Head of caudate nucleus (tissue), 42 donors: ENCODE measurements at regions not wholly inside any gene's neighbourhood (a gene's known extent, or its start where the extent isn't known, plus 50 kb on each side); places are given as distances from the start of the nearest gene placed in this dataset.
A peak's percentile ranks its signal among the peaks of the same experiment; 100 is the strongest.

Experiments used
- DNase-seq, 42 donors: peaks; one replicate each; pipeline versions ENCODE4 v3.0.0 to v3.0.0-alpha.2; 2020 to 2021; ENCODE audit warnings: mixed read lengths in 7 of 42
- intact Hi-C: fragments of 100-400 bp; cut with DNase I; formaldehyde crosslinking; loops from one replicate; pipeline ENCODE4 v1.15.0; 2022

DNA sequence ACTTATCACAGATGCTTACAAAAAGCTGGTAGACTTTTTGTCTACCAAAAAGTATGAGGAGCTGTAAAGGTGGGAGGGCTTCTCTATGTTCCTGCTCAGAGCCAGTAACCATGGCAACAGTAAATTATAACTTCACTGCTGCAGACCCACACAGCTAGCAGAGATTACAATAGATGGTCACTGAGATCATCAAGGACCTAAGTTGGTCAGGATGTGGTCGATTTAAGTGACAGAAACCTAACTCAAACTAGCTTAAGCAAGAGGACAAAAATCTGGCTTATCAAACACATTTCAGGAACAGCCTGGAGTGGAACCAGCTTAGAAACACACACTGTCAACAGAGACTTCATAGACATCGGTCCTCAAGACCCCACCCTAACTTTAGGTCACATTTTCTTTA lies 113.4 kb upstream of the ATP1A1 start:
- DNase-seq, result no peak
- intact Hi-C loops, result no loop called here

DNA sequence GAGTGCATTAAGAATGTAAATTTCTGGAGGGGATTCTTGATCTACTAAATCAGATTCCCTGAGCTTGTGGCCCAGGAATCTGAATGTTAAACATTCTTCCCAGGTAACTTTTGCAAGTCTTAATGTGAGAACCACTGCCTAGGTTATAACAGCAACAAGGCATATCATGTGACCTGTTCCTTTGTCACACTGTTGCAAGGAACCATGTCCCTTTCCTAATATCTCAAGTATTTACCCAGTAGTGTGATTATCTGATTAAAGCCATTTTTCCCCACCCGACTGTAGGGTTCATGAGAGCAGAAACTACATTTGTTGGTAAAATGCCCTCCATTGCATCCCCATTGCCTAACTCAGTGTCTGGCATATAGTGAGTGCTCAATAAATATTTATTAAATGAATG lies 112.9 kb upstream of the ATP1A1 start:
- intact Hi-C loops, result no loop called here
- DNase-seq, result no peak

DNA sequence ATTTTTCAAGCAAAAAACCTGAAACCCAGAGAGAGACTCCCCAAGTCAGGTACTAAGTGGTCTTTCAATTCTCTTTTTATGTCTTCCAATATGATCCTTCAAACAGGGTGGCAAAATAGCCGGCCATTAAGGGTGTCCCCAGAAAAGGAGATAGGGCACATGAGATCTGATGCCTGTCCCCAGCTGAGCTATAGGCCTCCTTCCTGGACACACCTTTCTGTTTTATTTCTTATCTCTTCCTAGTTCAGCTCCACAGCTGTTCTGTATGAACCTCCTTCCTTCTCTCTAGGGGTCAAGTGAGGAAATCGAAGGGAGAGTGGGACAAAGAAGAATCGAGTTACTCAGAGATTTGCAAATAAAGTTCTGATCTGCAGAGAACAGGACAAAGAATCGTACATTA lies 112.4 kb upstream of the ATP1A1 start:
- DNase-seq, result no peak
- intact Hi-C loops, result no loop called here

DNA sequence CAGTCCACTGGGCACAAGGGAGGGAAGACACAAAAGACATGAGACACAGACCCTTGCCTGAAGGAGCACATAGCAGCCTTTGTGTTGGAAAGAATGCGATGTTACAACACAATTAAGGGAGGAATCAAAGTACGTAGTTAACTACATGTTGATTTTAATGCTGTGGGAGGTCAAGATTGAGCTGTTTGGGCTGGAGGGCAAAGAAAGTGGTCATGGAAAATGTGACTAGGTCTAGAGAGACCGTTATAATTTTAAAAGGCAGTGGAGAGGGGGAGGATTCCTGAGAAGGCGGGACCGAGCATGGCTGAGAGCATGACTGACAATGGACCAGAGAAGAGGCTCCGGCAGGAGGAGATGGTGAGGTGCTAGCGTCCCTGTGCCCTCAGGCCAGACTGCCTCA lies 111.8 kb upstream of the ATP1A1 start:
- DNase-seq, result no peak
- intact Hi-C loops, result no loop called here

DNA sequence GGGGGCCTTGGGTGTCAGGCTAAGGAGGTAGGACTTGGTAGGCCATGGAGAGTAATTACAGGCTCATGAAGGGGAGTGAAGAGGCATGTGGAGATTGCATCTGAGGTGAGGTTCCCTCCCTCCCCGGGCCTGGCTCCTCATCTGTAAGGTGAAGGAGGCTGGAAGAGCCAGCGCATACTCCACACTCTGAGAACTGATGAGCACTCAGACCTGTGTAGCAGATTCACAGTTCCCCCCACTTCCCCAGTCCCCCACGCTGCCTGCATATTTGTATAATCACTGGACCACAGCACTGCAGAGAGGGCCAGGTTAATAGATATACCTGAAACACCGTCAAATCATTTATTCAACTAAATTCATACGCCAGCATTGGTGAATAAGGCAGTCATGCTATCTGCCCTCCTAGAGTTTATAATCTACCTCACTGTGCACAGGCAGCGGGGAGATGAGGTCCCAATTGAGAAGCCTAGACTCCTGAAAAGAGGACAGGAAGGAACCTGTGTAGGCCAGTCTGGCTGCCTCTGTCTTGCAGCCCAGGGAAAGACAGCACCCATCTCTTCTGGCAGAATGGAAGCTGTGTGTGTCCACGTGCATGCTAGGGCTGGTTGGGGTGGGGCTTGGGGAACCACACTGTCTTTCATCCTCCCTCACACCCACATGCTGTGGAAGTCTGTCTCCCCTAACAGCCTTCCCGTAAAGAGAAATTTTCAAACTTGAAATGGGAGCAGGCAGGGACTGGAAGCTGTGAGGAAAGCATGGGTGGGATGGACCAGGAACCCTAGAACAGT lies 110.6 kb upstream of the ATP1A1 start:
- intact Hi-C loops, result no loop called here
- no peak for DNase-seq

DNA sequence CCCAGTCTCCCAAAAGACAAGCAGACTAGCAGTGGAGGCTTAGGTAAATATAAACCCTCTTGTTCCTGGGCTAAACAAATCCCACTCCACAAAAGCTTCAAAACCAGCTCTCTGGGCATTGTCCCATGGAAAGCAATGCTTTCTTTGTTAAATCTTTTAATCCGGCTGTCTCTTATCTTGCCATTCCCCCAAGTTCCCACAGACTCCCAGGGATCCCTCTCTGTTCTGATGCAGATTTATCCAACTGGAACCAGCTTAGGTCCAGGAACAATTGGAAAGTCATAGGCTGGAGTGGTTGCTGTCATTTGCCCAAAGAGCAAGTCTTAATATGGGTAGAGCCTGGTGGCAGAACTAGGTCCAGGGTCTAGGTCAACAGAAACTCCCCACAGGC lies 110.1 kb upstream of the ATP1A1 start:
- intact Hi-C loops, result no loop called here
- no peak for DNase-seq

DNA sequence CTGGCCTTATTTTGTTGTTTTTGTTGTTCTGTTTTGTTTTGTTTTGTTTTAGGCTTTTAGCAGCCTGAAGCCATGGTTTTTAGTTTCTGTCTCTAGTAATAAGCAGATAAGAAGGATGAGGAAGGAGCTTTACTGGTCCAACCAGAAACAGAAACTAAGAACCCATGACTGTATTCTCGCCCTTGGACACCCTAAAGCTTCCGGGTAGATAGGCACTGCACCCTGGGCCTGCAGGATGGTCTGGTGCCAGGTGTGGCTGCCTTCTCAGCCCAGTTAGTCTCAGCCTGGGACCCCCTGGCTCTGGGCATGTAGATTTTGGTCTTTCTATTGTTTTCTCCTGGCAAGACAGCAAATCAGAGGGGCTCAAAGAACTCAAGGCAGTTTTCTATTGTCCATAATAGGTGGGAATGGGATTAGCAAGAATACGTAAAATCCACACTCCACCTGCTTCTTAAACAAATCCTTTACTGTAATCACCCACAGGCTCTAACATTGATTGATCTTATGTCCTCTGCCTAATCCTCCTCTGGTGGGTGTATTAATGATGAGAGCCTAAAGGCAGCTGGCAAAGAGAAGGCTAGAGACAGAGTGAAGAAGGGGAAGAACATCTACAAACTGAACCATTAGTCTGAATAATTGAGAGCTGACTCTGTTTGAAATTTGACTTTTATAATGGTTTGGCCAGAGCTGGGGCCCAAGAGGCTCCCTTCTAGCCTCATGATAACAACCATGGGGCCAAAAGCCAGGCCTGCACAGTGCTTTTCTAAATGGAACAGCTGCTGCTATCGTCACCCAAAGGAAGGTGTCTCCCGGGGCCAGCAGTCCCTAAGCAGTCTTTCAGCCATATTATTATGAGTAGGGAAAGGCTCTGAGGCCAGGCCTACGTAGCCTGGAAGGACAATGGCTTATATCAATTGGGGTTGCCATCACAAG lies 106.8 kb upstream of the ATP1A1 start:
- intact Hi-C loops, result no loop called here
- no peak for DNase-seq

DNA sequence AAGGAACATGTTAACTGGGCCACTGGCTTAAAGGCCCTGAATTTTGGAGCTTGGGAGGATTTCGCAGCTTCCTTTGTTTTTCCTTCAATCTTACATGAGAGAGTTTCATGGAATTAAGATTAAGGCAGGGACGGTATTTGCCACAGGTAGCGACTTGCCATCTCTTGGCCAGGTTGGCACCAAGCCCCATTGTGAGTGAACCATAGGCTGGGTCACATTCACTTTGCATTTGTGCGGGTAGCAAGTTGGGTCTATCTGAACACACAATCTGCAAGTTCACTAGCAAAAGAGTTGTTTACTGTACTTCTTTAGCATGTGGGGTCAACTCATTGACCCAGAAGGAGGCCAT lies 106.2 kb upstream of the ATP1A1 start:
- DNase-seq, result no peak
- intact Hi-C loops, result no loop called here

DNA sequence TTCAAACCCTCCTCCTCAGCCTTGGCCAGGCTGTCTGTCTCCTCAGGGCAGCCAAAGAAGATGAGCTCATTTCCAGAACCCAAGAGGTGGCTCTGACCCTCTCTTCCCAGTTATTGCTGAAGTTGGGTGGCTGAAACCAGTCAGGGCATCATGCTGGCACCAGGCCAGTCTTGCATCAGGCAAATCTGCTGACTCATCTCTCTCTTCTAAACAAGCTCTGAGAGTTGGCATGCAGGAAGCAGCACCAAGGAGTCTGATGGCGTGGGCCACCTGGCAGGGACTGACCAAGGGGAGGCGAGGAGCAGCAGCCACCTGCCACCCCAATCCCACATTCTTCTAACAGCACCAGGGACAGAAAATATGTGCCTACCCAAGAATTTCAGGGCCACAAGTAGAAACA lies 104.8 kb upstream of the ATP1A1 start:
- peak in 36 of 42 donors; percentile 5 to 68 (median 32) for DNase-seq
- intact Hi-C loops, result no loop called here

DNA sequence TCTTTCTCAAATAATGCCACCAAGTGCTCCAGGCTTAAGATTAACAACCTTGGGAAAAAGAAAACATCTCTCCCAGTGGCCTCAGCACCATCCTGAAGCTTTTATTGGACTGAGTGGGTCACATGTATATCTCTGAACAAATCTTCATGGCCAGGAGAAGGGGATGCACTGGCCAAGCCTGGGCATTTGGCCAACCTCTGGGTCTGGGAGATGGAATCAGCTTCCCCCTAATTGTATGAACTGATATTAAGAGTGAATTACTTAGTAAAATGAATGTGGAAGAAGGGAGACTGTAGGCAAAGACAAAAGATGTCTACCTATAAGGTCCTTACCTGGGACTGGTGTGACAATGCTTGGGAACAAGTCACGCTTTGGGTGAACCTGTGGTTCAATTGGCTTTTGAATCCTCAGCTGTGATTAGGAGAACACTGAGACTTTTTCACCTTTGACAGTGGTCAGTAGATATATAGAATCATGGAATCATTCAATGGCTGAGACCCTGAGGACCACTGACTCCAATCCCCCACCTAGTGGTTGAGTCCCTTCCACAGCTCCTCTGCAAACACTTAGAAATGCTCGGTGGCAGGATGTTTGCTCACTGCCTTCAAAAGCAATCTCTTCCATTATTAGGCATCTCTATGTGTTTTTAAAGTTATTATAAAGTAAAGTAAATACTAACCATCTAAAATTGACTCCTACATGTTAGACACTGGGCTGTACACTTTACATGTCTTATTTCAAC lies 102.6 kb upstream of the ATP1A1 start:
- DNase-seq, result no peak
- intact Hi-C loops, result no loop called here

DNA sequence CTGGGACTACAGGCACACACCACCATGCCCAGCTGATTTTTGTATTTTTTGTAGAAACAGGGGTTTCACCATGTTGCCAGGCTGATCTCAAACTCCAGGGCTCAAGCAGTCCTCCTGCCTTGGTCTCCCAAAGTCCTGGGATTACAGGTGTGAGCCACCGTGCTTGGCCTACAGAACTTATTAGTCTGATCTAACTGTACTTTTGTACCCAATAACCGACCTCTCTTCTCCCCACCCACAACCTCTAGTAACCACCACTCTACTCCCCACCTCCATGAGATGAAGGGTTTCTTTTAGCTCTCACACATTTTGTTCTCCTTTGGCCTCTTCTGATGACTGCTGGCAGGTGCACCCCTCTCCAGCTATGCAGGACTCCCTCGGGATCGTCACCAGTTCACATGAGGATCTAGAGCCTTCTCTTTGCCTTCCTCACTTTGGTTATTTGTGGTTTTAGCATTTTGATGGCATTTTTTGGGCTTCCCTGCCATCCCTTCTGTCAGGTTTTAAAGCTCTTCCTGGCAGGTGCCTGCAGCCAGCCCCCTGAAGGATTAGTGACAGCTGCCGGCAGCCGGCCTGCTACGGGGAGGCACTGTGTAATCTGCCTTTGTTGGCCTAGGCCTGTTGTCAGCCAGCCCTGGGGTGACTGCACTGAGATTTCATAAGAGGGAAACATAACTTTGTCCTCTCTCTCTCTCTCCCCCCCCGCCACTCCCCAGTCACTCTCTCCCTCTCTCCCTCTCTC lies 99.8 kb upstream of the ATP1A1 start:
- DNase-seq, result no peak
- intact Hi-C loops, result no loop called here

DNA sequence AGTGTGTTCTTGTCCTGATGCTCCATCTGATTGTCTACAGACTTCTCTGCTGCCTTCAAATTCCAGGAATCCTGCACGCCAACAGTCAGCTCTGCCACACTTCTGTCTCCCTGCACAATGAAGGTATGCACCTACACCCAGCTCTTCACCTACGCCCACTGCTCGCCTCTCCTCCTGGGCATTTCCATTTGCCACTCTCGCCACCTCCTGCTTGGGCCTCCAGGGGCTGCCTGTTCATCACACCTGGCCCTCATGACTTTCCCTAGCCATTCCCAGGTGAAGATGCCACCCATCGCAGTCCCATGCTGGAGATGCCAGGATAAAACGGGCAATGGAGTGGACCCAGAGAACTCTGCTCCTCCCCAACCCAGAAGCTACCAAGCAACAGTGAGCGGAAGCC lies 96.5 kb upstream of the ATP1A1 start:
- DNase-seq, result no peak

DNA sequence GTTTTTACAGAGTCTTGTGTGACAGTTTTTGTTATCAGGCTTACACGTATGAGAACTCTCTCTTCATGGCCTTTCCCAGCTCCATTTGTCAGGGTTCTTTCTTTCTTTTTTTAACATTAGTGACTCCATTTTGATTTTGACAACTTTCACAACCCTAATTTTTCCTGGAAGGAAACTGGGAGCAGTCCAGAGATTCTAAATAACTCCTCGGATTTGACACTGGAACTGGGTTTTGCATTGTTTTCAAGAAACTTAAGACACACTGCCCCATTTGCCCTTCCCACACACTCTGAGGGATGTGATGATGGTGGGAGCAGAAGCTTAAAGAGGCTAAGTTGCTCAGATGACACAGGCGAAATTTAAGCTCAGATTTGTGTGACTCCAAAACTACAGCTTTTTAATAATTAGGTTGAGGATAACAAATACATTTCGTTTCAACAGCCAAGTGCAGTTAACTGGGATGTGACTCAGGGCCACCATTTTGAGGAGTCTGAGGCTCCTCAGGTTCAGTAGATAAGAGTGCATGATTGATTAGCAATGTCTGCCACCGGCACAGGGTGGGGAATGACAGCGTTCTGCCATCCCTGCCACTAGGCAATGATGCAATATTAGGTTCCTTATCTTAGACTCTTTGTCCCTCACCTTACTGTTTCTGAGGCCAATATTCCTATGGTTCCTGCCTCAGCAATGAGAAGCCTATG lies 95.1 kb upstream of the ATP1A1 start:
- DNase-seq, result no peak
- intact Hi-C loops, result no loop called here

More for the DNA sequence above, 96.5 kb upstream of the ATP1A1 start:
- intact Hi-C loops, result no loop called here

DNA sequence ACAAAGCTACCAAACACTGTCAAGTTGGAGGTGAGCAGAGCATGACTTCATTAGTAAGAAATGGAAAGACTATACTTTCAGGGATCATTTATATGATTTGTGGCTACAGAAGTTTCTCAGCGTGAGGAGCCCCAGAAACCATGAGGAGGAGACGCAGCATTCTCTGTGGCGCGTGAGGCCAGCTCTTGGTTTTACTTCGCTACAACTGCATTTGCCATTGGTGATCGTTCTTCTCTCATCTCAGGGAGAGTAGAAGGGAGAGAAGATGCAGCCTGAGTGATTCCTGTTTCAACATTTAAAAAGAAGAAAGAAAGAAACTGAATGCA lies 94.5 kb upstream of the ATP1A1 start:
- no peak for DNase-seq
- intact Hi-C loops, result no loop called here

DNA sequence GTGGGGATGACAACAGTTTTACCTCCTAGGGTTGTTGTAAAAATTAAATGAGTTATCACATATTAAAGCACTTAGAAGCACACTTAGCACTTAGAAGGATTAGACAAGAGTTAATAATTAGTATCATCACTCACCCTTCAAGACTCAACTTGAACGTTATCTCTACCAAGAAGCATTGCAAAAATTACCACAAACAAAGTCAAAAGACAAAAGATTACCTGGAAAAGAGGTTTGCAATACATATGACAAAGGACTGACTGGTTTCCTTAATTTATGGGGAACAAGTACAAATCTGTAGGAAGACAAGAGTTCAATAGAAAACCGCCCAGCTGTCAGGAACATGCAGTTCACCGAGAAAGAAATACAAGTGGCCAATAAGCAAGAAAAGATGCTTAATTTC lies 93.3 kb upstream of the ATP1A1 start:
- DNase-seq, result no peak
- intact Hi-C loops, result no loop called here

DNA sequence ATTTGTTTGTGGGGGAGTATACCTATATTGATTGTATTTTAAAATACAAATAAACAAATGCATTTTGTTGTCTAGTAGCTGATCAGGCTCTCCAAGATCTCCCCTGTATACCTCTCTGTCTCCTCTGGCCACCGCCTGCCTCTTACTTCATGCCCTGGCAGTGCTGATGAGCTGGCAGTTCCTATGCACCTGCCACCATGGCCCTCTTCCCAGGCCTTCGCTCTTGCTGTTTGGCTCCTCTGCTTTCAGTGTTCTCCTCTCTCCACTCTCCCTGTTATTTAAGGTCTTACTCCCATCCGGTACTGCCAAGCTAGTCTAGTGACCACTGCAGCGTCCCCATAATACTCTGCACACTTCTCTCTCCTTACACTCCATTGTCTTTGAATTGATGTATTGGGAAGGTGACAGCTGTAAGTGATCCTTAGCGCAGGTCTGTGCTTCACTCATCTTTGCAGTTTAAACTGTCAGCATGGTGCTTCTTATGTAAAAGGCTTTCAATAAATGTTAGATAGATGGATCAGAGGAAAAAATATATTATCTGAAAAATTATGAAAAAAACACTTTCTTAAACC lies 88.1 kb upstream of the ATP1A1 start:
- intact Hi-C loops, result no loop called here
- peak in 2 of 42 donors; percentile 21 to 50 for DNase-seq

DNA sequence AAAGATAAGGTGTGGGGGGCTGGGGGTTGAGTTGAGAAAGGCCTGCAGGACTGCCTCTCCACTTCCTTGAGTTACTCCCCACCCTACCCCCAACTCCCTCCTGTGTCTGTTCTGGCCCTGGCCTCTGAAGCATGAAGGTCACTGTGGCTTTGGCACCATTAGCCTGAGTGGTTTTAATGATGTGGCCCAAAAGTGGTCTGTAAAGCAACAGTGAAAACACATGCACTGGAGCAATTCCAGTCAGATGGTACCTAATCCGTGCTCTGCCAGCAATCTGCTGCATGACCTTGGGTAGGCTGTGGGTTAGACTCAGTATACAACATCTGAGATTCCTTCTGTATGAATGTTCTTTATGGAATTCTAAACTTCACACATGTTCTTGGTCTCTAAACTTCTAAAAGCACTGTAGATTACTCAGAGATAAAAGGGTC lies 86.5 kb upstream of the ATP1A1 start:
- DNase-seq, result no peak
- intact Hi-C loops, result no loop called here
